NCI-H1436 (cell line): ENCODE measurements at regions not wholly inside any gene's neighbourhood (a gene's known extent, or its start where the extent isn't known, plus 50 kb on each side); places are given as distances from the start of the nearest gene placed in this dataset.
"Not testable (repeated sequence)": the region's sequence is repeated elsewhere in the genome, so short reads cannot be mapped to it uniquely, and the experiment has no call there.

ENCODE experiments used
- DNase-seq: peaks from one replicate; lab custom pipeline; 2025; lab: John Stamatoyannopoulos, UW

- not testable (repeated sequence) for DNase-seq
Observed at GRCh38 chr2:114018464-114018863, 128.6 kb downstream of the ACTR3 start.

GRCh38 chr2:114020668-114021067, 130.8 kb downstream of the ACTR3 start:
- no peak for DNase-seq

- DNase-seq = no peak
Observed at GRCh38 chr2:114022360-114023085, 132.6 kb downstream of the ACTR3 start.

- no peak for DNase-seq
Observed at GRCh38 chr2:114024326-114024725, 134.4 kb downstream of the ACTR3 start.

- DNase-seq = no peak
Observed at GRCh38 chr2:114025030-114025429, 135.1 kb downstream of the ACTR3 start.

- DNase-seq = no peak
Observed at GRCh38 chr2:114027437-114027836, 137.5 kb downstream of the ACTR3 start.

GRCh38 chr2:114031605-114032505, 142.0 kb downstream of the ACTR3 start:
- DNase-seq = no peak

- no peak for DNase-seq
Observed at GRCh38 chr2:114032705-114033104, 142.8 kb downstream of the ACTR3 start.

- DNase-seq = no peak
Observed at GRCh38 chr2:114034742-114035141, 144.9 kb downstream of the ACTR3 start.

- DNase-seq = no peak
Observed at GRCh38 chr2:114038710-114039109, 148.8 kb downstream of the ACTR3 start.

GRCh38 chr2:114039677-114040076, 149.8 kb downstream of the ACTR3 start:
- no peak for DNase-seq

- no peak for DNase-seq
Observed at GRCh38 chr2:114040826-114041225, 150.9 kb downstream of the ACTR3 start.

GRCh38 chr2:114044985-114045384, 155.1 kb downstream of the ACTR3 start:
- DNase-seq = no peak

- DNase-seq = no peak
Observed at GRCh38 chr2:114046373-114046772, 156.5 kb downstream of the ACTR3 start.

- DNase-seq = no peak
Observed at GRCh38 chr2:114046866-114047435, 157.1 kb downstream of the ACTR3 start.

GRCh38 chr2:114049280-114049679, 159.4 kb downstream of the ACTR3 start:
- no peak for DNase-seq

GRCh38 chr2:114049826-114050225, 159.9 kb downstream of the ACTR3 start:
- no peak for DNase-seq

- no peak for DNase-seq
Observed at GRCh38 chr2:114056294-114057143, 166.6 kb downstream of the ACTR3 start.

GRCh38 chr2:114057638-114058037, 167.7 kb downstream of the ACTR3 start:
- no peak for DNase-seq

GRCh38 chr2:114061566-114062098, 171.7 kb downstream of the ACTR3 start:
- no peak for DNase-seq

GRCh38 chr2:114063346-114063745, 173.5 kb downstream of the ACTR3 start:
- no peak for DNase-seq

- no peak for DNase-seq
Observed at GRCh38 chr2:114065731-114066130, 175.8 kb downstream of the ACTR3 start.
